SKM-1 (cell line): ENCODE measurements at regions not wholly inside any gene's neighbourhood (a gene's known extent, or its start where the extent isn't known, plus 50 kb on each side); places are given as distances from the start of the nearest gene placed in this dataset.
"Not testable (repeated sequence)": the region's sequence is repeated elsewhere in the genome, so short reads cannot be mapped to it uniquely, and the experiment has no call there.

Experiments used
- DNase-seq: peaks from one replicate; lab custom pipeline; 2025; ENCODE audit not compliant: unreplicated experiment; lab: John Stamatoyannopoulos, UW

- no peak for DNase-seq
Observed at GRCh38 chr6:94713446-94713845, 863.9 kb upstream of the MANEA start.

- DNase-seq: no peak
Observed at GRCh38 chr6:94698773-94699172, 878.6 kb upstream of the MANEA start.

- not testable (repeated sequence) for DNase-seq
Observed at GRCh38 chr6:94687255-94687654, 890.1 kb upstream of the MANEA start.

- DNase-seq: no peak
Observed at GRCh38 chr6:94683409-94683808, 893.9 kb upstream of the MANEA start.

- no peak for DNase-seq
Observed at GRCh38 chr6:94680669-94681212, 896.6 kb upstream of the MANEA start.

GRCh38 chr6:94673251-94673650, 904.1 kb upstream of the MANEA start:
- DNase-seq: no peak

- no peak for DNase-seq
Observed at GRCh38 chr6:94670017-94670416, 907.3 kb upstream of the MANEA start.

- DNase-seq: no peak
Observed at GRCh38 chr6:94668876-94669275, 908.5 kb upstream of the MANEA start.

DNA sequence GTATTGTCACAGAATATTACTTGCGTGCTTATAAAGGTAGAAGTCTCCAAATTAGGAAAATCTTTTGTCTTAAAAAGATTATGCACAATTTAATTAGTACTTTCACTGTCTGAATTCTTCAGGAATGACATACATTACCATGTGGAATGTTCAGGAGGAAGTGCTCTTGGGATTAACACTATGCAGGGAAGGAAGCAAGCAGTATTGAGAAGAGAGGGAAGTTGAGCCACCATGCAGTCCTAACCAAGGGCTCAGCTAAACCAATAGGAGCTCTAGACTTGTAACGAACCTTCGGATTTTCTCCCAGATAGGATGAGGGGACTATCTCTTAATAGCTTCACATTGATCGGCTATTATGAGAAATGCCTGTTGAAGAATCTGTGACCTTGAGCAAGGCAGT, 918.4 kb upstream of the MANEA start:
- DNase-seq: no peak

DNA sequence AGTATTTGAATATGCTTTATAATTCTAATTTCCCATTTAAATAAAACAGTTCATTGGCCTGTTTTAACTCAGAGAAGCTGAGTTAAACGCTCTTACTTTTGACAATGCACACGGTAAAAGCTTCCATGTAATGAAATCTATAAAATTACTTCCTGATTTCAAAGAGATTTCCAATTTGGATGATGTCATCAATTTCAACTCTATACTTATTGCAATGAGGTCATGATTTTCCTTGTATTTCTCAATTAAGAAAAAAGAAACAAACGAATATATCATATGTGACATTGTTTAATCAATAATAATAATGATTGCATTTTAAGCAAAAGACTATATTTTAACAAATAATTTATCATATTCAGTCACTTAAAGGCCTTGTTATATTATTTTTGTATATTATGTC, 926.1 kb upstream of the MANEA start:
- no peak for DNase-seq

GRCh38 chr6:94645191-94645590, 932.1 kb upstream of the MANEA start:
- DNase-seq: no peak

GRCh38 chr6:94639564-94639963, 937.8 kb upstream of the MANEA start:
- no peak for DNase-seq

- DNase-seq: no peak
Observed at GRCh38 chr6:94636780-94637385, 940.5 kb upstream of the MANEA start.

- no peak for DNase-seq
Observed at GRCh38 chr6:94623586-94623985, 953.7 kb upstream of the MANEA start.

DNA sequence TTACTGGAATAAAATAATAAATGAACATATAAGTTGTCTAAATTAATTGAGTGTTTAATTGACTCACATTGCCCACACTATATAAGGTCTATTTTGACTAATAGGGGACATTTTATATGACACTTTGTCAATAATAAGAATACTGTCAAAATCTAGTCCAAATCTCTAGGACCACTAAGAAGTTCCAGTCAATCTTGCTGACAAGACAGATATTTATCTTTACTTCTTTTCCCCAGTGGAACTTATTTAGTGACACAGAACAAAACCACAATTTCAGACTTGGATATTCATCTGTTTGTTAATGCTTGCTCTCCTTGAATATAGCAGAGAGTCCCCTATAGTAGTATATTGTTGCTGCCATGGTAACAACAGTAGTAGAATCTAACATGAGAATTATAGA, 954.6 kb upstream of the MANEA start:
- DNase-seq: no peak

DNA sequence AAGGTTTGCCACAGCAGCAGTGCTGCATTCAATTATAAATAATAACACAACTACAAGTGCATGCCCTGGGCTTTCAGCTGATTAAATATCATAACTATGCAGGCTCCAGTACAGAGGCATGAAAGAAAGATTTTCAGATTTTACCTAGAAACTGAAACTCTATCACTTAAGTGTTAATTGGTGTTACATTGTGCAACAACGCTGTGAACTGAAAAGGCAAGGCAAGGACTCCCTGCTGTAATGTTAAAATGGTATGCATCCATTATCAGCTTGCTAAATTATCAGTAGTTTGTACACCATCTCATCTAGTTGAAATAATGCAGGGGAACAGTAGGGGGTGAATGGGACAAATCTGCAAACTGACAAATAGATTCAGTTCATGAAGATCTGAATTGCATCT, 976.7 kb upstream of the MANEA start:
- DNase-seq: no peak

- peak; percentile 9 for DNase-seq
Observed at GRCh38 chr6:94597487-94597886, 979.8 kb upstream of the MANEA start.

GRCh38 chr6:94590416-94590815, 986.9 kb upstream of the MANEA start:
- DNase-seq: no peak

DNA sequence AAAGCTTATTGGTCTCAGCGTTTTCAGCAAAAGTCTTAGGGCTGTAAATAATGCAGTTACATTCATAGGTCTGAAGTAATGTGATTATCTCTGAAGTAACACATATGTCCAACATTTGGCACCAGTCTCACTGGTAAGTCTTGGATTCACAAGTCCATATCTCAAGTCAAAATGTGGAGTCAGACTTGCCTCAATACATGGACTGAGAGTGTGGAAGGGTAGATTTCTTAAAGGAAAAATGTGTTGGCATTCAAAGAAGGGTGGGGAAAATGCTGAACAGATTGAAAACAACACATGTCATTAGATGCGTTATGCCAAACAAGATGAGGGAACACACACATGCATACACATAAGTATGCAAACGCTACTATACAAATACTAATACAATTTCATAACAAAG, 989.0 kb upstream of the MANEA start:
- no peak for DNase-seq

DNA sequence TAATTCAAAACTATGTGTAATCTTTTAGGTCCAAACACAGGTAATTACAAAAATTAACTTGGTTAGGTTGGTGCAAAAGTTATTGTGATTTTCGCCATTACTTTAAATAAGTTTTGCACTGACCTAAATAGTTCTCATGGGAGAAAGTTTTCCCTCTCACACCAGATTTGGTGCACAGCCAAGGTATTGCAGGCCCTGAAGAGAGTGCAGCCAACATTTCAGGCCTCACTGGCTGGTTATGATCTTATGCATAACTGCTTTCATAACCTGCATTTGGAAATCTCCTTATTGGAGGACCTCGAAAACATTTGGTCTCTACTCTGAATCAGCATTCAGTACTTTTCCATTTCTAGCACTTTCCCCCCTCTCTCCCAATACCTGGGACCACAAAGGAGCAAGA, 993.1 kb upstream of the MANEA start:
- DNase-seq: no peak

DNA sequence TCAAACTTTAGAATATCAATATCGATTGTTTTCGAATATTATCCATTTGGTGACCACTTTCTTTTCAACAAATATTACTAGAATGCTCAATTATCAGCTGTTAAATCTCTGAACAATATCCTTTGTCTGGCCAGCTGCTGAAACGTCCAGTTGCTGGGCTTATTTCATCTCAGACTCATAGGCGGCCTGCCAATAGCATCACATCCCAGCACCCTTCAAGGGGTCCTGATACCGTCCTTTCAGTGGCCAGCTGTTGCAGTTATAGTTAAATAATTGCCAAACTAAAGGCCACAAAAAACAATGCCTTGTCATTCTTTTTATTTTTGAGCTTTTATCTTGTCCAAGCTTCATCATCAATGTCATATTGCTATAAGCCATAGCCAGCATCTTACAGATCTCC, 1006.8 kb upstream of the MANEA start:
- DNase-seq: no peak

GRCh38 chr6:94562846-94563245, 1014.5 kb upstream of the MANEA start:
- no peak for DNase-seq

DNA sequence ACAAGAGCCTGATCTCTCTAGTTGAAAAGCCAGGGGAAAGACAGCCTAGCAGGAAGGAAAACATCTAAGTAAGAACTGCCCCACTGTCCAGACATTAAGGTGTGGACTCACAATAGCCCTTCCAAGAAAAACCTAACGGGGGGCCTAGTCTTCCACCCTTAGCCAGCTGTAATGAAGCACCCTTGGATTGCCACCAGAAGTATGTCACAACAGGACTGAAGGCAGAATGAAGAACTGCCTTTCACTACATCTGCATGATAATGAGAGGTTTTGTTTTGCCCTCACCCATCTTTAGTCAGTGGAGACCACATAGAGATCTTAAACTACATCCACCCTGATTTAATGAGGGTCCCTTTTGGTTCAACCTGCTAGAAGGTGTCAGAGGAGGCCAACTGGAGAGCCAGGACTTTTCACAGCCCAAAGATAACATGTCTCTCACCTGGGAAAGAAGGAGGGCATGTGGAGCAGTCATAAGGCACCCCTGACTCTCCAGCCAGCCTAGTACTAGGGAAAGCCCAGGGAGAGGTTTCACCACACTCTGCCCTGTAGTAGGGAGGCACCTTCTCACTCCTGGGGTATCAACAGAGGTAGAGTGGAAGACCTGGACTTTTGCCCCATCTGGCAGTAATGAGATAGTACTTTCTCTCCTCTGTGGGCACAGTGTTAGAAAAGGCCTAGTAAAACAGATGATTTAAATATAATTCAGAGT, 1017.4 kb upstream of the MANEA start:
- DNase-seq: no peak
